Chondrocyte (in vitro differentiated cells): ENCODE measurements at regions not wholly inside any gene's neighbourhood (a gene's known extent, or its start where the extent isn't known, plus 50 kb on each side); places are given as distances from the start of the nearest gene placed in this dataset.

Source experiments
- DNase-seq: peaks from one replicate; pipeline ENCODE4 v3.0.0; 2021; ENCODE audit warnings: mixed read lengths, low spot score
- H3K27ac Mint-ChIP-seq: one replicate; pipeline ENCODE4 v1.8.0; 2021; ENCODE audit warnings: mild to moderate bottlenecking, moderate library complexity, mixed read lengths; ENCODE audit not compliant: unreplicated experiment
- H3K27me3 Mint-ChIP-seq: 2 replicates; pipeline ENCODE4 v1.8.0; 2021; ENCODE audit warnings: low read depth, mixed read lengths
- H3K36me3 Mint-ChIP-seq: 2 replicates; pipeline ENCODE4 v1.8.0; 2021; ENCODE audit warnings: low read depth, mixed read lengths
- H3K4me1 Mint-ChIP-seq: 2 replicates; pipeline ENCODE4 v1.8.0; 2021; ENCODE audit warnings: low read depth, mild to moderate bottlenecking, mixed read lengths
- H3K4me3 Mint-ChIP-seq: one replicate; pipeline ENCODE4 v1.8.0; 2021; ENCODE audit warnings: mild to moderate bottlenecking, moderate library complexity, mixed read lengths; ENCODE audit not compliant: unreplicated experiment
- H3K9me3 Mint-ChIP-seq: 2 replicates; pipeline ENCODE4 v1.8.0; 2021; ENCODE audit warnings: low read depth, mixed read lengths
- TF ChIP-seq, protein P1 (sequence below): fragments of 200-600 bp; sonication (generic); IDR thresholded peaks from 2 replicates; pipeline ENCODE4 v1.5.0; 2021; ENCODE audit warnings: antibody characterized with exemption, mild to moderate bottlenecking, moderate library complexity

DNA sequence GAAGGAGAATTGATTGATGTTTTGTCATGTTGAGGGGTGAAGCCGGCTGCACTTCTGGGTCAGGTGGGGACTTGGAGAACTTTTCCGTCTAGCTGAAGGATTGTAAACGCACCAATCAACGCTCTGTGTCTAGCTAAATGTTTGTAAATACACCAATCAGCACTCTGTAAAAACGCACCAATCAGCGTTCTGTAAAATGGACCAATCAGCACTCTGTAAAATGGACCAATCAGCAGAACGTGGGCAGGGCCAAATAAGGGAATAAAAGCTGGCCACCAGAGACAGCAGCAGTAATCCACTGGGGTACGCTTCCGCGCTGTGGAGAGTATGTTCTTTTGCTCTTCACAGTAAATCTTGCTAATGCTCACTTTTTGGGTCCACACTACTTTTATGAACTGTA, 384.1 kb downstream of the FOXG1 start:
- TF ChIP-seq, protein P1, sequence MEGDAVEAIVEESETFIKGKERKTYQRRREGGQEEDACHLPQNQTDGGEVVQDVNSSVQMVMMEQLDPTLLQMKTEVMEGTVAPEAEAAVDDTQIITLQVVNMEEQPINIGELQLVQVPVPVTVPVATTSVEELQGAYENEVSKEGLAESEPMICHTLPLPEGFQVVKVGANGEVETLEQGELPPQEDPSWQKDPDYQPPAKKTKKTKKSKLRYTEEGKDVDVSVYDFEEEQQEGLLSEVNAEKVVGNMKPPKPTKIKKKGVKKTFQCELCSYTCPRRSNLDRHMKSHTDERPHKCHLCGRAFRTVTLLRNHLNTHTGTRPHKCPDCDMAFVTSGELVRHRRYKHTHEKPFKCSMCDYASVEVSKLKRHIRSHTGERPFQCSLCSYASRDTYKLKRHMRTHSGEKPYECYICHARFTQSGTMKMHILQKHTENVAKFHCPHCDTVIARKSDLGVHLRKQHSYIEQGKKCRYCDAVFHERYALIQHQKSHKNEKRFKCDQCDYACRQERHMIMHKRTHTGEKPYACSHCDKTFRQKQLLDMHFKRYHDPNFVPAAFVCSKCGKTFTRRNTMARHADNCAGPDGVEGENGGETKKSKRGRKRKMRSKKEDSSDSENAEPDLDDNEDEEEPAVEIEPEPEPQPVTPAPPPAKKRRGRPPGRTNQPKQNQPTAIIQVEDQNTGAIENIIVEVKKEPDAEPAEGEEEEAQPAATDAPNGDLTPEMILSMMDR = no peak
- no peaks in the 10 kb centered on the region for H3K4me1 Mint-ChIP-seq
- no peaks in the 10 kb centered on the region for H3K36me3 Mint-ChIP-seq
- H3K27ac Mint-ChIP-seq = no peak overlapping the region
- no peaks in the 10 kb centered on the region for H3K27me3 Mint-ChIP-seq
- no peak overlapping the region for H3K4me3 Mint-ChIP-seq
- no peak for DNase-seq
- H3K9me3 Mint-ChIP-seq = peaks cover 14% of the 10 kb centered on the region

DNA sequence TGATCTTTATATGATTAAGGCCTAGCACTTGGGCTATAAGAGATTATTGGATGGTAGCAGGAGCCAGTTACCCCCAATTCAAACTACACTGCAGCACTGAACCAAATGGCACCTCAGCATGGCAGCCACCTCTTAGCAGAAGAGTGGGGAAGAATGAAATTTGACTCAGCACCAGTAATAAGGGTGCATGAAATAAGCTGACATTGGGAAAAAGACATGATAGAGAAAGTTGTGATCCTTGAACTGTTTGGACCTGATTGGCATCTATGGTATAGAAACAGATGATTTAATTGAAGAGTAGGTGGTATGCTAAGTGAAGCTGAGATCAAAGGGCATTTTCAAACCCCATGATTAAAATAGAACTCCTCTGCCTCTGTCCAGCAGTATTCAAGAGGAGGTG, 389.5 kb downstream of the FOXG1 start:
- Mint-ChIP-seq H3K27me3 (no peaks in the 10 kb centered on the region), H3K27ac (no peak overlapping the region), H3K4me3 (no peak overlapping the region), H3K4me1 (no peaks in the 10 kb centered on the region), H3K36me3 (no peaks in the 10 kb centered on the region), H3K9me3 (peaks cover 11% of the 10 kb centered on the region)
- TF ChIP-seq, protein P1 = no peak
- DNase-seq = no peak

DNA sequence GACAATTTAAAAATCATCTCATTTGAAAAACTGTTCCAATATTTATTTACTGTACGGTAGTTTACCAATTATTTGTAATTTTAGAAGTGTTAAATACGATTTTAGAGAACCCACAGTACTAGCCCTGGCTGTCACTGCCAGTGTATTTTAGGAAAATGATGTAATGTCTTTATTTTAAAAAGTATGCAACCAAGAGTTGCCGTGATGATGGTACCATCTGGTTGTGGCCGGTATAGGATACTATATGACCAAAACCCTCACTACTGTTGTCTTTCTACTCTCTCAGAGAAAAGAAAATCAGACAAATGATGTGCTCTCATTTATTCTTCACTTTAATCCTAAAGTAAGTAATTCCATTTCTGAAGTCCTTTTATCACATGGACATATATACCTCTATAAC, 395.0 kb downstream of the FOXG1 start:
- no peaks in the 10 kb centered on the region for H3K4me1 Mint-ChIP-seq
- H3K9me3 Mint-ChIP-seq = peaks cover 3% of the 10 kb centered on the region
- TF ChIP-seq, protein P1 = no peak
- no peak for DNase-seq
- no peak overlapping the region for H3K27ac Mint-ChIP-seq
- no peak overlapping the region for H3K4me3 Mint-ChIP-seq
- no peaks in the 10 kb centered on the region for H3K27me3 Mint-ChIP-seq
- H3K36me3 Mint-ChIP-seq = no peaks in the 10 kb centered on the region

DNA sequence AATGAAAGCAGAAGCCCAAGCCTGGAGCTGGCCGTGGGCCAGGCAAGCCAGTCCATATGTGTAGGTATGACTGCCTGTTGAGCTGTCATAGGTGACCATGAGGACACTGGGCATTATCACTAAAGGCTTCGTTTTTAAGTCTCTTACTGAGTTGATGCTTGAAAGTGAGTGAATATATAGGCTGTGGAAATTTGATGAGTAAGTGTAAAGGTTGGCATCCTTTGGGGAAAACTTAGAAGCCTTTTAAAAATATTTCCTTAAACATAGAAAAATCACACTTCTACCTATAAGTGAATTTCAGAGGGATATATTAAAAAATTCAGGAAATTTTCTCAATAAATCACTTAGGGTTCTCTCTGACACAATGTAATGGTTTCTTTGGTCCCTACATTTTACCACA, 396.5 kb downstream of the FOXG1 start:
- H3K4me3 Mint-ChIP-seq = no peak overlapping the region
- no peak overlapping the region for H3K27ac Mint-ChIP-seq
- no peaks in the 10 kb centered on the region for H3K27me3 Mint-ChIP-seq
- no peak for DNase-seq
- TF ChIP-seq, protein P1 = no peak
- no peaks in the 10 kb centered on the region for H3K36me3 Mint-ChIP-seq
- H3K9me3 Mint-ChIP-seq = peaks cover 3% of the 10 kb centered on the region
- H3K4me1 Mint-ChIP-seq = no peaks in the 10 kb centered on the region

DNA sequence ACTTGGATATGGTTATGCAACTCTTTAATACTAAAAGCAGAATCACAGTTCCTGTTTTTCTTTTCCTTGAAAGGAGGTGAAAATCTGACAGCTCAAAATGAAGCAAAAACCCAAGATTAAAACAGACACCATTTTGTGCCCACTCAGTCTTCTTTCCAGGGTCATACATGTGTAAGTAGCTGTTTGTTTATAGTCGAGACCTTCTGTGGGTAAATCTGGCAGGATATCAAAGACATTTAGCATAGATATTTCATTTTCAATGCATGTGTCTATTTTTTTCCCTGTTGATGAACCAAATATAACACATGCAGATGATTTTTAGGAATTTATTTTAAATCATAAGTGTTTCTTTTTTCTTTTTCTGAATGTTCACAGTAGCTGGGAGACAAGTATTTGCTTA, 398.8 kb downstream of the FOXG1 start:
- no peak for DNase-seq
- Mint-ChIP-seq H3K4me1 (no peaks in the 10 kb centered on the region), H3K36me3 (no peaks in the 10 kb centered on the region), H3K9me3 (peaks cover 4% of the 10 kb centered on the region), H3K27ac (no peak overlapping the region), H3K27me3 (no peaks in the 10 kb centered on the region), H3K4me3 (no peak overlapping the region)
- TF ChIP-seq, protein P1 = no peak
